ENCODE measurements at regions not wholly inside any gene's neighbourhood (a gene's known extent, or its start where the extent isn't known, plus 50 kb on each side); places are given as distances from the start of the nearest gene placed in this dataset.
A peak's percentile ranks its signal among the peaks of the same experiment; 100 is the strongest.

- Mint-ChIP-seq H3K4me3 (peak overlapping the region; percentile 22), H3K36me3 (no peaks in the 10 kb centered on the region), H3K27ac (peak overlapping the region; percentile 42), H3K9me3 (no peaks in the 10 kb centered on the region), H3K27me3 (no peaks in the 10 kb centered on the region), H3K4me1 (peaks cover 10% of the 10 kb centered on the region)
- DNase-seq (ENCODE audit: low spot score in 2 of 2) (no peak), ATAC-seq (ENCODE audit: low read depth) (no peak)
These were observed 295.3 kb upstream of the KLF6 start for GRCh38 chr10:4080225-4080805.

- DNase-seq (ENCODE audit: low spot score in 2 of 2) = no peak
- no peaks in the 10 kb centered on the region for H3K9me3 Mint-ChIP-seq
- H3K4me1 Mint-ChIP-seq = peaks cover 11% of the 10 kb centered on the region
- no peaks in the 10 kb centered on the region for H3K36me3 Mint-ChIP-seq
- no peak for ATAC-seq (ENCODE audit: low read depth)
- no peak overlapping the region for H3K27ac Mint-ChIP-seq
- H3K27me3 Mint-ChIP-seq = no peaks in the 10 kb centered on the region
- H3K4me3 Mint-ChIP-seq = no peak overlapping the region
These were observed 294.8 kb upstream of the KLF6 start for GRCh38 chr10:4079803-4080202.

DNA sequence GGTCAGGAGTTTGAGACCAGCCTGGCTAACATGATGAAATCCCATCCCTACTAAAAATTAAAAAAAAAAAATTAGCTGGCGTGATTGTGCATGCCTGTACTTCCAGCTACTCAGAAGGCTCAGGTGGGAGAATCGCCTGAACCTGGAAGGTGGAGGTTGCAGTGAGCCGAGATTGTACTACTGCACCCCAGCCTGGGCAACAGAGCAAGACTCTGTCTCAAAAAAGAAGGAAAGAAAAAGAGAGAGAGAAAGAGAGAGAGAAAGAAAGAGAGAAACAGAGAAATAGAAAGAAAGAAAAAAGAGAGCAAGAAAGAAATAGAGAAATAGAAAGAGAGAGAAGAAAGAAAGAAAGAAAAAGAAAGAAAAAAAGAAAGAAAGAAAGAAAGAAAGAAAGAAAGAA lies 292.8 kb upstream of the KLF6 start:
- Mint-ChIP-seq H3K4me1 (peaks cover 14% of the 10 kb centered on the region), H3K27ac (no peak overlapping the region)

GRCh38 chr10:4076983-4077382 lies 292.0 kb upstream of the KLF6 start:
- Mint-ChIP-seq H3K36me3 (no peaks in the 10 kb centered on the region), H3K4me1 (peaks cover 14% of the 10 kb centered on the region), H3K9me3 (no peaks in the 10 kb centered on the region), H3K4me3 (no peak overlapping the region), H3K27me3 (no peaks in the 10 kb centered on the region), H3K27ac (no peak overlapping the region)
- DNase-seq (ENCODE audit: low spot score in 2 of 2) (no peak), ATAC-seq (ENCODE audit: low read depth) (no peak)

More for the DNA sequence above, 292.8 kb upstream of the KLF6 start:
- ATAC-seq (ENCODE audit: low read depth) (no peak), DNase-seq (ENCODE audit: low spot score in 2 of 2) (no peak)
- H3K4me3 Mint-ChIP-seq = no peak overlapping the region
- H3K36me3 Mint-ChIP-seq = no peaks in the 10 kb centered on the region
- H3K27me3 Mint-ChIP-seq = no peaks in the 10 kb centered on the region
- no peaks in the 10 kb centered on the region for H3K9me3 Mint-ChIP-seq

GRCh38 chr10:4075443-4075842 lies 290.4 kb upstream of the KLF6 start:
- Mint-ChIP-seq H3K27ac (no peak overlapping the region), H3K27me3 (no peaks in the 10 kb centered on the region), H3K4me3 (no peak overlapping the region), H3K9me3 (no peaks in the 10 kb centered on the region), H3K36me3 (no peaks in the 10 kb centered on the region), H3K4me1 (peaks cover 11% of the 10 kb centered on the region)
- ATAC-seq (ENCODE audit: low read depth) = no peak
- no peak for DNase-seq (ENCODE audit: low spot score in 2 of 2)

DNA sequence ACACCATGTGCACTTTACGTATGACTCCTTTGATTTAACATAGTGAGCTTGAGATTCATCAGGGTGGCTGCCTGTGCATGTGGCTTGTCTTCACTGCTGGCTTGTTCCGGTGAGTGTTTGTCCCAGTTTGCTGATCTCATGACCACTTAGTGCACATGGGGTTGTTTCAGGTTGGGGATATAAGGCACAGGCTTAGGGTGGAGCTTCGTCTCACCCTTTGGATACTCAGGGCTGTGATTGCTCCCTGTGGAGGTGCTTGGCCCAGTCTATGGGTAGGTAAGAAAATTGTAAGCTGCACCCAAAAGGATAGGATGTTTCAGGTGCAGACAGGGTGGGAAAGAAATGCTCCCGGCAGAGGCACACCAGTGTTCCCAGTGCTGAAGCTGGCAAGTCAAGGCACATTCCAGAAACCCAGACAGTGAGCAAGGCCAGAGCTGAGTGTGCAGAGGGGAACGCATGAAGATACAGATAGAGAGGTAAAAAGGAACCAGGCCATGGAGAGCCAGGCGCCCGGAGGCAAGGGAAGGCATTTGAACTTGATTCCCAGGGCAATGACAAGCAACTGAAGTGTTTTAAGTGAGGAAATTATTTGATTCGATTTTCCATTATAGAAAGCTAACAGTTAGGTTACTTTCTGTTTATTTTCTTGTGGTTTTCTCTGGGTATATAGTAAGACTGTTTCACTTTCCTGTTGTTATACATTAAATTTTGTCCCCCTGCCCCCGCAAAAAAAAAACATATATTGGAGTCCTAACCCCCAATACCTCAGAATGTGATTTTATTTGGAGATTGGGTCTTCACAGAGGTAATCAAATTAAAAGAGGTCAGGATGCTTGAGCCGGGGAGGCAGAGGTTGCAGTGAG lies 289.8 kb upstream of the KLF6 start:
- no peak for ATAC-seq (ENCODE audit: low read depth)
- no peak for DNase-seq (ENCODE audit: low spot score in 2 of 2)
- H3K9me3 Mint-ChIP-seq = no peaks in the 10 kb centered on the region
- no peaks in the 10 kb centered on the region for H3K36me3 Mint-ChIP-seq
- H3K27me3 Mint-ChIP-seq = no peaks in the 10 kb centered on the region
- peaks cover 6% of the 10 kb centered on the region for H3K4me1 Mint-ChIP-seq
- no peak overlapping the region for H3K4me3 Mint-ChIP-seq
- H3K27ac Mint-ChIP-seq = no peak overlapping the region

DNA sequence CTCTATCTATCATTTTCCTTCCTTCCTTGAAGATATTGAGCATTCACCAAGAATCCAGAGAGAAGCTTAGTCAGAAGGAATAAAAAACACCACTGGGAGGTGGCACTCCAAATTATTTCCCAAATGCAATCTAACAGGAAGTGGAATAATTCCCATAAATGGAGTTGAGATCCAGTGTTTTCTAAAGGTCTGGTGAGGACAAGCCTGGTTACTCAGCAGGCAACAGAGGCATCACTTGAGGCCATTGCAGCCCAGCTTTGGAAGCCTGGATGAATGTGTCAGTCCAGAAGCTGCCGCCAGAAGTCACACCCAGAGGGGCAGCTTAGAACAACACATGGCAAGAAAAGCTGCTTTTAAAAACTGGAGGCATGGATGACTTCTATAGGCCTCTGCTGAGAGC lies 288.9 kb upstream of the KLF6 start:
- H3K4me3 Mint-ChIP-seq = no peak overlapping the region
- H3K4me1 Mint-ChIP-seq = peaks cover 4% of the 10 kb centered on the region
- no peaks in the 10 kb centered on the region for H3K9me3 Mint-ChIP-seq
- DNase-seq (ENCODE audit: low spot score in 2 of 2) (no peak), ATAC-seq (ENCODE audit: low read depth) (no peak)
- H3K27ac Mint-ChIP-seq = no peak overlapping the region
- no peaks in the 10 kb centered on the region for H3K27me3 Mint-ChIP-seq
- no peaks in the 10 kb centered on the region for H3K36me3 Mint-ChIP-seq

- ATAC-seq (ENCODE audit: low read depth) (no peak), DNase-seq (ENCODE audit: low spot score in 2 of 2) (no peak)
- Mint-ChIP-seq H3K36me3 (no peaks in the 10 kb centered on the region), H3K4me3 (no peak overlapping the region), H3K4me1 (peaks cover 4% of the 10 kb centered on the region), H3K27ac (no peak overlapping the region), H3K27me3 (no peaks in the 10 kb centered on the region), H3K9me3 (no peaks in the 10 kb centered on the region)
These were observed 286.1 kb upstream of the KLF6 start for GRCh38 chr10:4070921-4071660.

DNA sequence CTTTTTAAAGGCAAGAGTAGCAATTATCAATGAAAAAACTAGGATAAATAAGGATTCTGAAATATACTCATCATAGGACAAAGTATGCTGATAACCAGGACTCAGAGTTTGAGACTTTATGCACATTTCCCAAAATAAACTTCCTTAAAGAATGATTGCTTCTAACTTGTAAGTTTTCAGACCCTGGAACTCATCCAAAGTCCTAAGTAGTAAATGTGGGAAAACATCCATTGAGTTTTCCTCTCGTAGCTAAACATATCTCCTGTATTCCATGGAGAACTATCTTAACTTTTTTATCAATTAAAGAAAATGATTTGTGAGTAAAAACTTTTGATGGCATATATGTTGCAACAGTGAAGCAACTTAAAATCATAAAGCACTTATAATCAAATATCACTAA lies 285.2 kb upstream of the KLF6 start:
- no peaks in the 10 kb centered on the region for H3K36me3 Mint-ChIP-seq
- ATAC-seq (ENCODE audit: low read depth) (no peak), DNase-seq (ENCODE audit: low spot score in 2 of 2) (no peak)
- no peaks in the 10 kb centered on the region for H3K9me3 Mint-ChIP-seq
- no peak overlapping the region for H3K27ac Mint-ChIP-seq
- no peaks in the 10 kb centered on the region for H3K27me3 Mint-ChIP-seq
- no peak overlapping the region for H3K4me3 Mint-ChIP-seq
- peaks cover 4% of the 10 kb centered on the region for H3K4me1 Mint-ChIP-seq

DNA sequence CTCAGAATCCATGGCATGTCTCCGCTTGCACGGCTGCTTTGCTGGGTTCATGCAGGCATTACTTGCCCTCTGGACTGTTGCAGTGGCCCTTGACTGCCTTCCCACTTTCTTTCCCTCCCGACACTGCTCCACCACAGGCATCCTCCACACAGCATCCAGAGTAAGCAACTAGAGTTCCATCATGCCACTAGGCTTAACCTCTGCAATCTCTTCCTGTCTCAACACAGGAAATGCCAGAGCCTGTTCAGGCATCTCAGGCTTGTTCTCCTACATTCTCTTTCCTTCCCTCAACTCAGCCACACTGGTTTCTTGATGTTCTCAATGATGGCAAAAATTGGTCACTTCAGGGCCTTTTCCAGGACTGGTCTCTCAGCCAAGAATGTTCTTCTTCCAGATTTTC lies 284.5 kb upstream of the KLF6 start:
- ATAC-seq (ENCODE audit: low read depth) = no peak
- Mint-ChIP-seq H3K4me1 (no peaks in the 10 kb centered on the region), H3K36me3 (no peaks in the 10 kb centered on the region), H3K27me3 (no peaks in the 10 kb centered on the region), H3K27ac (no peak overlapping the region), H3K9me3 (no peaks in the 10 kb centered on the region), H3K4me3 (no peak overlapping the region)
- no peak for DNase-seq (ENCODE audit: low spot score in 2 of 2)

DNA sequence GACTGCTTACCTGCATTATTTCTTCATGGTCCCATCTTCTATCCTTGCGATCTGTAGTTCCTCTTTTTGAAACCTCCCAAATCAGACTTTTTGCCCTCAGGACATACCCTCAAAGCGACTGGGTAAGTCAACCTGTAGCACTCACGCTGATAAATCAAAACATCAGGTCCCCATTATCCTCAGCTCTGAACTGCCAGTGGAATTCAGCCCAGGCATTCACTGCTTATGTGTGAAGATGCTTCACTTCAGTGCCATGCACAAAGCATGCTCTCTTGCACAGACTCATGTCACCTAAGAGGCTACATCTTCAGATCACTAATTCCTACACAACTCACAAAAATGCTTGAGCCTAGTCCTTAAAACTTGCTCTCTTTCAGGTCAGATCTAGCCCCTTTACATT lies 283.6 kb upstream of the KLF6 start:
- no peaks in the 10 kb centered on the region for H3K4me1 Mint-ChIP-seq
- H3K9me3 Mint-ChIP-seq = peaks cover 1% of the 10 kb centered on the region
- ATAC-seq (ENCODE audit: low read depth) (no peak), DNase-seq (ENCODE audit: low spot score in 2 of 2) (no peak)
- no peak overlapping the region for H3K27ac Mint-ChIP-seq
- H3K36me3 Mint-ChIP-seq = no peaks in the 10 kb centered on the region
- no peak overlapping the region for H3K4me3 Mint-ChIP-seq
- H3K27me3 Mint-ChIP-seq = no peaks in the 10 kb centered on the region

- Mint-ChIP-seq H3K27me3 (no peaks in the 10 kb centered on the region), H3K4me1 (no peaks in the 10 kb centered on the region), H3K9me3 (peaks cover 1% of the 10 kb centered on the region), H3K4me3 (no peak overlapping the region), H3K27ac (no peak overlapping the region), H3K36me3 (no peaks in the 10 kb centered on the region)
- ATAC-seq (ENCODE audit: low read depth) (no peak), DNase-seq (ENCODE audit: low spot score in 2 of 2) (no peak)
These were observed 283.0 kb upstream of the KLF6 start for GRCh38 chr10:4067931-4068561.

DNA sequence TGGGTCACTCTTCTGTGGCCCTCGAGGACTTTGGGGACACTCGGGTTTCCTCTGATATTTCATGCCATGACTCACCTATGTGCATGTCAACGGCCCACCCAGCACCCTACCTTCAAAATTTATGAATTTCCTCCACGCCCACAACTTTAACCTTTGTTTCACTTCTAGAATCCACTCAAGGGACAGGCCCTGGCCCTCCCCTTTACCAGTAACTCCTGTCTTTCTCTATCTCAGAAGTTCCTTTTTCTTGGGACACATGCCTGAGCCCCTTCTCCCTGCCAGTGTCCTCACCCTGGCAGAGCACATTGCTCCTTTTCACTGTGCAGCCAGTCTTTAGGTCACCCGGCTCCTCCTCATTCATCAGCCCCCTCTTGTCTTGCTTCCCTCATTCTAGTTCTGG lies 282.5 kb upstream of the KLF6 start:
- Mint-ChIP-seq H3K4me3 (no peak overlapping the region), H3K4me1 (no peaks in the 10 kb centered on the region), H3K27ac (no peak overlapping the region), H3K27me3 (no peaks in the 10 kb centered on the region), H3K9me3 (peaks cover 1% of the 10 kb centered on the region), H3K36me3 (no peaks in the 10 kb centered on the region)
- ATAC-seq (ENCODE audit: low read depth) = peak; percentile 75
- no peak for DNase-seq (ENCODE audit: low spot score in 2 of 2)

Measured in memory B cell (primary cell).